VCaP (cell line): ENCODE measurements at regions not wholly inside any gene's neighbourhood (a gene's known extent, or its start where the extent isn't known, plus 50 kb on each side); places are given as distances from the start of the nearest gene placed in this dataset.
A peak's percentile ranks its signal among the peaks of the same experiment; 100 is the strongest.

Source experiments
- H3K27ac ChIP-seq: fragments of 450-650 bp; 2 replicates; pipeline ENCODE4 v1.5.1; 2017
- TF ChIP-seq, protein P1 (sequence below): fragments of 450-650 bp; conservative IDR thresholded peaks from 2 replicates; pipeline ENCODE4 v1.5.1; 2017; ENCODE audit warnings: mild to moderate bottlenecking, moderate library complexity

DNA sequence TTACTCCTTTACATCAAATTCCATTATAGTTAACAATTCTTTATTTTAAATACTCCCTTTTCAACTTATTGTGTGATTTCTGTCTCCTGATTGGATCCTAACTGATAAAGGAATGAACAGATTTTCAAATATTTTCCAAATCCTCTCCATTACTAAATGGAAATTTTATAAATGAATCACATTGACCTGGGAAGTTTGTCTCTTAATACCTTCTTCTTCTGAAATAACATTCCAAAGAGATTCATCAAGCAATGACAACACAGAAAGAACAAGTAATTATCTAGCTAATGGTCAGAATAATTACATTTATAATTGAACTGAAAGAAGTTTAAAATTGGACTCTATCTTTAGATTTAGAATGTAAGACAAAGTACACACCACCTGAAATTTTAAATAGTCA lies 515.4 kb upstream of the PTCHD4 start:
- TF ChIP-seq, protein P1, sequence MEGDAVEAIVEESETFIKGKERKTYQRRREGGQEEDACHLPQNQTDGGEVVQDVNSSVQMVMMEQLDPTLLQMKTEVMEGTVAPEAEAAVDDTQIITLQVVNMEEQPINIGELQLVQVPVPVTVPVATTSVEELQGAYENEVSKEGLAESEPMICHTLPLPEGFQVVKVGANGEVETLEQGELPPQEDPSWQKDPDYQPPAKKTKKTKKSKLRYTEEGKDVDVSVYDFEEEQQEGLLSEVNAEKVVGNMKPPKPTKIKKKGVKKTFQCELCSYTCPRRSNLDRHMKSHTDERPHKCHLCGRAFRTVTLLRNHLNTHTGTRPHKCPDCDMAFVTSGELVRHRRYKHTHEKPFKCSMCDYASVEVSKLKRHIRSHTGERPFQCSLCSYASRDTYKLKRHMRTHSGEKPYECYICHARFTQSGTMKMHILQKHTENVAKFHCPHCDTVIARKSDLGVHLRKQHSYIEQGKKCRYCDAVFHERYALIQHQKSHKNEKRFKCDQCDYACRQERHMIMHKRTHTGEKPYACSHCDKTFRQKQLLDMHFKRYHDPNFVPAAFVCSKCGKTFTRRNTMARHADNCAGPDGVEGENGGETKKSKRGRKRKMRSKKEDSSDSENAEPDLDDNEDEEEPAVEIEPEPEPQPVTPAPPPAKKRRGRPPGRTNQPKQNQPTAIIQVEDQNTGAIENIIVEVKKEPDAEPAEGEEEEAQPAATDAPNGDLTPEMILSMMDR, result no peak
- no peak overlapping the region for H3K27ac ChIP-seq

- H3K27ac ChIP-seq, result peak overlapping the region; percentile 23; the same call in 1 of the 2 replicates
- TF ChIP-seq, protein P1, result no peak
These were observed 513.6 kb upstream of the PTCHD4 start for GRCh38 chr6:48624631-48625030.

- TF ChIP-seq, protein P1, result no peak
- H3K27ac ChIP-seq, result no peak overlapping the region
These were observed 508.8 kb upstream of the PTCHD4 start for GRCh38 chr6:48619771-48620170.

- H3K27ac ChIP-seq, result no peak overlapping the region
- TF ChIP-seq, protein P1, result no peak
These were observed 504.0 kb upstream of the PTCHD4 start for GRCh38 chr6:48615041-48615440.

DNA sequence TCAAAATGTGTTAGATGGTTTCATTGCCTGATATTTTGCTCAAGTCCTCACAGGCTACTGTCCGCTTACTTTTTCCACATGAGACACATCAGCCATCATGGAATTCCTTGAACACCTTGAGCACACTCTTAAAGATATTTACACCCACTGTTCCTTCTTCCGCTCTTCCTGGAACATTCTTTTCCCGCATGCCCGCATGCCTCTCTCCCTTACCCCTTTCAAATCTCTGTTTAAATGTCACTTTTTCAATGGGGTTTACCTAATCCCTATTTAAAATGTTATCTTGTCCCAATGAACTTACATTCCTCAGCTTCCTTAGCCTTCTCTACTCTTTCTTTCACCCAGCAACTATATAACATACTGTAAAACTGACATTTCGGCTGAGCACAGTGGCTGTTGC lies 503.3 kb upstream of the PTCHD4 start:
- H3K27ac ChIP-seq, result no peak overlapping the region
- TF ChIP-seq, protein P1, result no peak

GRCh38 chr6:48613231-48613949 lies 502.4 kb upstream of the PTCHD4 start:
- H3K27ac ChIP-seq, result no peak overlapping the region
- TF ChIP-seq, protein P1, result no peak

DNA sequence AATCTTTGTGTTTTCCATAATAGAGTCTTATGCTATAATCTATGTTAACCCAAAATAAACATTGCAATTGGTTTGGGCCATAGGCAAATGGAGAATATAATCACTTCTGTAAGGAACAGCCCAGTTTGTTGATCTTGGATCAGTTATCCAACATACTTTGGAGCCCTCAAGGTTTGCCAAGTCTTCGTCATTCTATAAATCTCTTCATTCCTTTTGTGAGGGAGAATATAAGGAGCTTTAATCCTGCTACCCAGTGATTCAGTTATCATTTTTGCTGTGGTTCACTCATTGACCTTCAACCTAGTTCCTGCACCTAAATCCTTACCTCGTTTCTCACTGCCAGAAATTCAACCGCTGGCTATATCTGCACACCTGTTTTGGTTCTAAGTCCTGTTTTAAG lies 500.3 kb upstream of the PTCHD4 start:
- TF ChIP-seq, protein P1, result no peak
- no peak overlapping the region for H3K27ac ChIP-seq
